Erythroblast (primary cell): ENCODE measurements at regions not wholly inside any gene's neighbourhood (a gene's known extent, or its start where the extent isn't known, plus 50 kb on each side); places are given as distances from the start of the nearest gene placed in this dataset.

Source experiments
- DNase-seq, 2 experiments: peaks; one replicate each; lab custom pipeline; 2025; lab: John Stamatoyannopoulos, UW
- GATA1 ChIP-seq: IDR thresholded peaks from 2 replicates; pipeline ENCODE4 v1.6.1; 2011; ENCODE audit warnings: low read depth, mild to moderate bottlenecking, control low read depth, low read length, moderate library complexity
- POLR2A ChIP-seq: IDR thresholded peaks from 2 replicates; pipeline ENCODE4 v1.6.1; 2011; ENCODE audit warnings: mild to moderate bottlenecking, low read length

GRCh38 chr20:2203436-2203835 is 92.4 kb upstream of the TGM3 start:
- TF ChIP-seq GATA1 (no peak), POLR2A (no peak)
- no peak for DNase-seq

GRCh38 chr20:2204021-2204420 is 91.8 kb upstream of the TGM3 start:
- TF ChIP-seq GATA1 (no peak), POLR2A (no peak)
- no peak for DNase-seq

GRCh38 chr20:2206957-2207769 is 88.6 kb upstream of the TGM3 start:
- peak; percentile 50 to 77 for DNase-seq
- TF ChIP-seq POLR2A (no peak), GATA1 (no peak)

- no peak for DNase-seq
- TF ChIP-seq POLR2A (no peak), GATA1 (no peak)
Observed at GRCh38 chr20:2207770-2208097, 88.1 kb upstream of the TGM3 start.

GRCh38 chr20:2208897-2209296 is 86.9 kb upstream of the TGM3 start:
- TF ChIP-seq POLR2A = no peak
- no peak for TF ChIP-seq GATA1
- no peak for DNase-seq

GRCh38 chr20:2210646-2211552 is 84.9 kb upstream of the TGM3 start:
- TF ChIP-seq POLR2A (no peak), GATA1 (no peak)

GRCh38 chr20:2212456-2213015 is 83.3 kb upstream of the TGM3 start:
- TF ChIP-seq GATA1 = no peak
- TF ChIP-seq POLR2A = no peak
- DNase-seq = no peak

More at GRCh38 chr20:2210646-2211552, 84.9 kb upstream of the TGM3 start:
- DNase-seq = peak in 1 of 2 experiments; percentile 20

- TF ChIP-seq POLR2A (no peak), GATA1 (no peak)
Observed at GRCh38 chr20:2213401-2213800, 82.4 kb upstream of the TGM3 start.

GRCh38 chr20:2217857-2218539 is 77.8 kb upstream of the TGM3 start:
- DNase-seq = no peak
- TF ChIP-seq GATA1 (no peak), POLR2A (no peak)

More at GRCh38 chr20:2213401-2213800, 82.4 kb upstream of the TGM3 start:
- DNase-seq = no peak

GRCh38 chr20:2219481-2220006 is 76.3 kb upstream of the TGM3 start:
- TF ChIP-seq GATA1 (no peak), POLR2A (no peak)
- DNase-seq = no peak

- no peak for DNase-seq
- no peak for TF ChIP-seq GATA1
- TF ChIP-seq POLR2A = no peak
Observed at GRCh38 chr20:2220298-2220697, 75.5 kb upstream of the TGM3 start.

- no peak for DNase-seq
- no peak for TF ChIP-seq POLR2A
- no peak for TF ChIP-seq GATA1
Observed at GRCh38 chr20:2221921-2222320, 73.9 kb upstream of the TGM3 start.
